Endodermal cell (in vitro differentiated cells): ENCODE measurements at regions not wholly inside any gene's neighbourhood (a gene's known extent, or its start where the extent isn't known, plus 50 kb on each side); places are given as distances from the start of the nearest gene placed in this dataset.

Experiments
- DNase-seq: peaks from one replicate; pipeline ENCODE4 v3.0.0-alpha.2; 2017
- H3K27ac ChIP-seq: 2 replicates; pipeline ENCODE4 v1.5.1; 2013; ENCODE audit warnings: mild to moderate bottlenecking, low read depth, low read length, moderate library complexity
- H3K27me3 ChIP-seq: 2 replicates; pipeline ENCODE4 v1.6.1; 2013; ENCODE audit warnings: mild to moderate bottlenecking, low read length, moderate library complexity; ENCODE audit not compliant: insufficient read depth, control insufficient read depth, poor library complexity, severe bottlenecking
- H3K36me3 ChIP-seq: 2 replicates; pipeline ENCODE4 v1.7.0; 2013; ENCODE audit warnings: mild to moderate bottlenecking, low read length, moderate library complexity; ENCODE audit not compliant: control insufficient read depth, insufficient read depth
- H3K4me1 ChIP-seq: one replicate; pipeline ENCODE4 v1.7.0; 2013; ENCODE audit warnings: low read length; ENCODE audit not compliant: control insufficient read depth, insufficient read depth
- H3K4me3 ChIP-seq: 2 replicates; pipeline ENCODE4 v1.5.1; 2013; ENCODE audit warnings: mild to moderate bottlenecking, low read length, moderate library complexity
- H3K9ac ChIP-seq: 2 replicates; pipeline ENCODE4 v1.6.1; 2013; ENCODE audit warnings: mild to moderate bottlenecking, low read length, moderate library complexity; ENCODE audit not compliant: poor library complexity, severe bottlenecking; ENCODE audit errors: extremely low read depth
- H3K9me3 ChIP-seq: 2 replicates; pipeline ENCODE4 v1.6.1; 2013; ENCODE audit warnings: mild to moderate bottlenecking, low read length, moderate library complexity; ENCODE audit not compliant: control insufficient read depth
- H3K27ac Mint-ChIP-seq: 2 replicates; pipeline ENCODE4 v1.8.0; 2020; ENCODE audit warnings: mixed read lengths
- H3K27me3 Mint-ChIP-seq: 2 replicates; pipeline ENCODE4 v1.8.0; 2021; ENCODE audit warnings: mild to moderate bottlenecking, mixed read lengths; ENCODE audit not compliant: insufficient read depth
- H3K36me3 Mint-ChIP-seq: 2 replicates; pipeline ENCODE4 v1.8.0; 2020; ENCODE audit warnings: low read depth, mixed read lengths
- H3K4me1 Mint-ChIP-seq: 2 replicates; pipeline ENCODE4 v1.8.0; 2020; ENCODE audit warnings: mixed read lengths
- H3K4me3 Mint-ChIP-seq: 2 replicates; pipeline ENCODE4 v1.8.0; 2020; ENCODE audit warnings: mild to moderate bottlenecking, moderate library complexity, mixed read lengths
- H3K9me3 Mint-ChIP-seq: 2 replicates; pipeline ENCODE4 v1.8.0; 2020; ENCODE audit warnings: mild to moderate bottlenecking, mixed read lengths
- CTCF ChIP-seq: fragments of 200-600 bp; sonication (generic); conservative IDR thresholded peaks from 2 replicates; pipeline ENCODE4 v1.5.0; 2021; ENCODE audit warnings: antibody characterized with exemption, mild to moderate bottlenecking
- WGBS, 2 experiments: methylation state at CpG; one replicate each; pipeline versions ENCODE4 v1.1.5 to v1.1.7; 2013; ENCODE audit warnings: missing lambda C conversion rate in 2 of 2, mixed read lengths in 1 of 2; ENCODE audit not compliant: insufficient coverage in 1 of 2, insufficient read length in 1 of 2; 5-methylcytosine and 5-hydroxymethylcytosine counted together

DNA sequence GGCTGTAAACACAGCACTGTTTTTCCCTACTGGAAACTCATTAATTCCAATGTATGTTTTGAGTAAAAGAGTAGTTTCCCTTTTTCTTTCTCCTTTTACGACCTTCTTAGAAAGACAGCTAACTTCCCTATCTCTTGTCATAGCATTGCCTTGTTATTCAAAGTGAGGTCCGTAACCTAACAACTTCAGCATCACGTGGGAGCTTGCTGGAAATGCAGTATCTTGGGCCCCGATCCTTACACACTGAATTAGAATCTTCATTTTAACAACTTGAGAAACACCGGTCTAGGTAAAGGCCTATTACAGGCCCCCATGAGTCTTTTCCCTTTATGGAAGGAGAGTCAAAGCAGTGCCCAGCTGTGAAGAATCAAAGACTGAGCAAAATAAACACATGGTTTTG lies 230.7 kb upstream of the PRKD1 start:
- H3K9me3 ChIP-seq = no peaks in the 10 kb centered on the region
- no peaks in the 10 kb centered on the region for H3K36me3 ChIP-seq
- no peaks in the 10 kb centered on the region for H3K9me3 Mint-ChIP-seq
- no peak overlapping the region for H3K27ac Mint-ChIP-seq
- no peak overlapping the region for H3K27ac ChIP-seq
- DNase-seq = no peak
- H3K36me3 Mint-ChIP-seq = no peaks in the 10 kb centered on the region
- no peaks in the 10 kb centered on the region for H3K27me3 ChIP-seq
- WGBS, 2 experiments = 57 to 67% methylated on average over 4 to 5 of the region's 5 CpGs
- peaks cover 2% of the 10 kb centered on the region for H3K4me1 ChIP-seq
- H3K9ac ChIP-seq = no peak overlapping the region
- no peak overlapping the region for H3K4me3 ChIP-seq
- H3K4me1 Mint-ChIP-seq = peaks cover 19% of the 10 kb centered on the region
- no peak for TF ChIP-seq CTCF
- peaks cover 17% of the 10 kb centered on the region for H3K27me3 Mint-ChIP-seq
- H3K4me3 Mint-ChIP-seq = no peak overlapping the region

DNA sequence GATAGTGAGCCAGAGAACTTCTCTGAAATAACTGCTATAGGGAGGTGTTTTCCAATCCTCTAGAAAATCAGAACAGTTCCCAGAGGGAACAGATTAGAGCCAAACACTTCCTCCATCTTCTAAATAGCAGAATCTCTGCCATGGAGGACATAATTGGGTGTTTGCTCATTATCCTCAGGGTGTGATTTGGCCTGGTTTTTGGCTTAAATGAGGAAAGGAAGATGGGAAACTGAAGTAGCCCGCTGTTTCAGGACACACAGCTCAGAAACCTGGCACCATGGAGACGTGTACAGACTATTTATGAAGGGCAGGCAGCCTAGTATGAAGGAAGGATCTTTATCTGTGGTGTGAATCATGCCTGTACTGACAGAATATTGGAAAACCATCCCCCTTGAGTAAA lies 231.7 kb upstream of the PRKD1 start:
- H3K27me3 ChIP-seq = no peaks in the 10 kb centered on the region
- peaks cover 2% of the 10 kb centered on the region for H3K4me1 ChIP-seq
- H3K36me3 ChIP-seq = no peaks in the 10 kb centered on the region
- no peaks in the 10 kb centered on the region for H3K9me3 ChIP-seq
- H3K27me3 Mint-ChIP-seq = peaks cover 20% of the 10 kb centered on the region
- no peak overlapping the region for H3K27ac ChIP-seq
- no peak overlapping the region for H3K4me3 ChIP-seq
- 89 to 100% methylated on average over 1 to 2 of the region's 2 CpGs for WGBS, 2 experiments
- H3K9me3 Mint-ChIP-seq = no peaks in the 10 kb centered on the region
- no peak for TF ChIP-seq CTCF
- peaks cover 19% of the 10 kb centered on the region for H3K4me1 Mint-ChIP-seq
- H3K9ac ChIP-seq = no peak overlapping the region
- no peak overlapping the region for H3K27ac Mint-ChIP-seq
- DNase-seq = no peak
- no peak overlapping the region for H3K4me3 Mint-ChIP-seq
- no peaks in the 10 kb centered on the region for H3K36me3 Mint-ChIP-seq

GRCh38 chr14:30160608-30161007 lies 233.0 kb upstream of the PRKD1 start:
- H3K4me1 Mint-ChIP-seq = peaks cover 19% of the 10 kb centered on the region

More at GRCh38 chr14:30160608-30161007, 233.0 kb upstream of the PRKD1 start:
- Mint-ChIP-seq H3K9me3 (no peaks in the 10 kb centered on the region), H3K27me3 (peaks cover 22% of the 10 kb centered on the region), H3K27ac (no peak overlapping the region), H3K4me3 (no peak overlapping the region), H3K36me3 (no peaks in the 10 kb centered on the region)
- Histone ChIP-seq H3K4me1 (peaks cover 2% of the 10 kb centered on the region), H3K36me3 (no peaks in the 10 kb centered on the region), H3K27me3 (no peaks in the 10 kb centered on the region), H3K9me3 (no peaks in the 10 kb centered on the region), H3K9ac (no peak overlapping the region), H3K4me3 (no peak overlapping the region), H3K27ac (no peak overlapping the region)
- 87 to 88% methylated on average over 3 to 5 of the region's 5 CpGs for WGBS, 2 experiments
- no peak for TF ChIP-seq CTCF
- DNase-seq = no peak
